CD4-positive, alpha-beta T cell (primary cell): ENCODE measurements at regions not wholly inside any gene's neighbourhood (a gene's known extent, or its start where the extent isn't known, plus 50 kb on each side); places are given as distances from the start of the nearest gene placed in this dataset.
"Not testable (repeated sequence)": the region's sequence is repeated elsewhere in the genome, so short reads cannot be mapped to it uniquely, and the experiment has no call there.

Source experiments
- ATAC-seq: fragments of 200-7000 bp; cut with Tn5 transposase; one replicate; pipeline ENCODE4 v1.10.0; 2022; ENCODE audit warnings: mild to moderate bottlenecking; ENCODE audit not compliant: poor library complexity
- CTCF ChIA-PET: fragments of 350-600 bp; sonication (Branson Sonifier 250); formaldehyde crosslinking; loops from one replicate; lab custom pipeline; 2021; ENCODE audit warnings: antibody characterized with exemption, inconsistent platforms; lab: Charles Lee
- POLR2A ChIA-PET: fragments of 350-600 bp; sonication (Branson Sonifier 250); formaldehyde crosslinking; loops from one replicate; lab custom pipeline; 2021; ENCODE audit warnings: antibody characterized with exemption, inconsistent platforms; lab: Charles Lee
- DNase-seq, 14 experiments: peaks; one replicate each; pipeline ENCODE4 v3.0.0-alpha.2; 2013 to 2020; ENCODE audit warnings: mixed read lengths in 2 of 14
- H3K27ac ChIP-seq, 2 donors: one replicate each; pipeline versions ENCODE4 v1.5.1 to v1.7.0; 2013; ENCODE audit warnings: low read length in 2 of 2, low read depth in 1 of 2, mild to moderate bottlenecking in 1 of 2
- H3K27me3 ChIP-seq, 2 experiments: 1 replicate in 1 of 2; 2 replicates in 1 of 2; pipeline versions ENCODE4 v1.6.1 to v1.7.0; 2013; ENCODE audit warnings: low read length in 2 of 2, control low read depth in 1 of 2, mild to moderate bottlenecking in 1 of 2, moderate library complexity in 1 of 2; ENCODE audit not compliant: insufficient read depth in 2 of 2, control insufficient read depth in 1 of 2
- H3K36me3 ChIP-seq: one replicate; pipeline ENCODE4 v1.6.1; 2013; ENCODE audit warnings: low read length, control low read depth; ENCODE audit not compliant: insufficient read depth
- H3K4me1 ChIP-seq: one replicate; pipeline ENCODE4 v1.6.1; 2013; ENCODE audit warnings: low read length, control low read depth; ENCODE audit not compliant: insufficient read depth
- H3K4me3 ChIP-seq: one replicate; pipeline ENCODE4 v1.5.1; 2013; ENCODE audit warnings: mild to moderate bottlenecking, low read length, moderate library complexity
- H3K9me3 ChIP-seq, 2 experiments: 1 replicate in 1 of 2; 2 replicates in 1 of 2; pipeline versions ENCODE4 v1.6.1 to v1.7.0; 2013; ENCODE audit warnings: low read length in 2 of 2, mild to moderate bottlenecking in 2 of 2, control low read depth in 1 of 2, moderate library complexity in 1 of 2; ENCODE audit not compliant: control insufficient read depth in 1 of 2, insufficient read depth in 1 of 2
- H3K27ac Mint-ChIP-seq: one replicate; pipeline ENCODE4 v1.8.0; 2020; ENCODE audit warnings: mixed read lengths
- H3K27me3 Mint-ChIP-seq: one replicate; pipeline ENCODE4 v1.8.0; 2021; ENCODE audit warnings: mixed read lengths
- H3K36me3 Mint-ChIP-seq: one replicate; pipeline ENCODE4 v1.8.0; 2021; ENCODE audit warnings: low read depth, mixed read lengths
- H3K4me1 Mint-ChIP-seq: one replicate; pipeline ENCODE4 v1.8.0; 2021; ENCODE audit warnings: low read depth, mixed read lengths
- H3K4me3 Mint-ChIP-seq: one replicate; pipeline ENCODE4 v1.8.0; 2020; ENCODE audit warnings: mild to moderate bottlenecking, mixed read lengths
- H3K9me3 Mint-ChIP-seq: one replicate; pipeline ENCODE4 v1.8.0; 2020; ENCODE audit warnings: mixed read lengths
- CTCF ChIP-seq: fragments of 200-600 bp; IDR thresholded peaks from one replicate; pipeline ENCODE4 v1.8.0; 2022; ENCODE audit warnings: antibody characterized with exemption, mild to moderate bottlenecking
- intact Hi-C, 2 experiments: fragments of 100-400 bp; cut with DNase I in 1 of 2; cut with micrococcal nuclease in 1 of 2; formaldehyde crosslinking; loops; one replicate each; pipeline versions ENCODE4 v1.15.1 to v1.9.0; 2023 to 2025; cut with DNase I, micrococcal nuclease

GRCh38 chr11:97764605-97765004 is 1256.1 kb upstream of the CNTN5 start:
- no peaks in the 10 kb centered on the region for H3K4me1 ChIP-seq
- no peak overlapping the region for H3K4me3 ChIP-seq
- CTCF ChIA-PET = no interaction called here
- Mint-ChIP-seq H3K27ac (no peak overlapping the region), H3K9me3 (peaks cover 6% of the 10 kb centered on the region), H3K4me3 (no peak overlapping the region), H3K27me3 (no peaks in the 10 kb centered on the region), H3K4me1 (no peaks in the 10 kb centered on the region), H3K36me3 (no peaks in the 10 kb centered on the region)
- DNase-seq (no peak), ATAC-seq (no peak)
- POLR2A ChIA-PET = no interaction called here
- H3K36me3 ChIP-seq = no peaks in the 10 kb centered on the region
- H3K27ac ChIP-seq = no peak overlapping the region
- H3K27me3 ChIP-seq = no peaks in the 10 kb centered on the region
- H3K9me3 ChIP-seq = no peaks in the 10 kb centered on the region
- intact Hi-C loops = no loop called here
- TF ChIP-seq CTCF = no peak

GRCh38 chr11:97770570-97770969 is 1250.2 kb upstream of the CNTN5 start:
- TF ChIP-seq CTCF = no peak
- ATAC-seq (no peak), DNase-seq (no peak)
- Histone ChIP-seq H3K27ac (no peak overlapping the region), H3K4me1 (no peaks in the 10 kb centered on the region), H3K36me3 (no peaks in the 10 kb centered on the region), H3K9me3 (peaks cover 3 to 4% of the 10 kb centered on the region in 2 experiments), H3K27me3 (no peaks in the 10 kb centered on the region), H3K4me3 (no peak overlapping the region)
- no peaks in the 10 kb centered on the region for H3K27me3 Mint-ChIP-seq
- intact Hi-C loops = no loop called here
- no peak overlapping the region for H3K27ac Mint-ChIP-seq
- H3K36me3 Mint-ChIP-seq = no peaks in the 10 kb centered on the region
- no peaks in the 10 kb centered on the region for H3K4me1 Mint-ChIP-seq
- no peak overlapping the region for H3K4me3 Mint-ChIP-seq
- CTCF ChIA-PET = no interaction called here
- POLR2A ChIA-PET = no interaction called here
- peaks cover 6% of the 10 kb centered on the region for H3K9me3 Mint-ChIP-seq

- Histone ChIP-seq H3K4me1 (no peaks in the 10 kb centered on the region), H3K27me3 (no peaks in the 10 kb centered on the region), H3K4me3 (no peak overlapping the region), H3K27ac (no peak overlapping the region), H3K9me3 (peaks cover 3 to 4% of the 10 kb centered on the region in 2 experiments), H3K36me3 (no peaks in the 10 kb centered on the region)
- ChIA-PET POLR2A (no interaction called here), CTCF (no interaction called here)
- Mint-ChIP-seq H3K9me3 (peaks cover 10% of the 10 kb centered on the region), H3K27ac (no peak overlapping the region), H3K4me1 (no peaks in the 10 kb centered on the region), H3K4me3 (no peak overlapping the region), H3K27me3 (no peaks in the 10 kb centered on the region), H3K36me3 (no peaks in the 10 kb centered on the region)
- TF ChIP-seq CTCF = no peak
- DNase-seq = no peak
- ATAC-seq = no peak
- intact Hi-C loops = no loop called here
These were observed 1248.0 kb upstream of the CNTN5 start for GRCh38 chr11:97772705-97773104.

GRCh38 chr11:97784388-97784787 is 1236.4 kb upstream of the CNTN5 start:
- CTCF ChIA-PET, H3K4me1 Mint-ChIP-seq, intact Hi-C loops, H3K4me3 ChIP-seq, H3K27ac Mint-ChIP-seq, H3K9me3 ChIP-seq, H3K27ac ChIP-seq, DNase-seq, ATAC-seq, H3K4me1 ChIP-seq, H3K27me3 ChIP-seq, H3K4me3 Mint-ChIP-seq, H3K36me3 ChIP-seq, POLR2A ChIA-PET, H3K27me3 Mint-ChIP-seq, H3K36me3 Mint-ChIP-seq: not testable (repeated sequence)
- peaks cover 14% of the 10 kb centered on the region for H3K9me3 Mint-ChIP-seq
